ENCODE measurements at regions not wholly inside any gene's neighbourhood (a gene's known extent, or its start where the extent isn't known, plus 50 kb on each side); places are given as distances from the start of the nearest gene placed in this dataset.
A peak's percentile ranks its signal among the peaks of the same experiment; 100 is the strongest.

DNA sequence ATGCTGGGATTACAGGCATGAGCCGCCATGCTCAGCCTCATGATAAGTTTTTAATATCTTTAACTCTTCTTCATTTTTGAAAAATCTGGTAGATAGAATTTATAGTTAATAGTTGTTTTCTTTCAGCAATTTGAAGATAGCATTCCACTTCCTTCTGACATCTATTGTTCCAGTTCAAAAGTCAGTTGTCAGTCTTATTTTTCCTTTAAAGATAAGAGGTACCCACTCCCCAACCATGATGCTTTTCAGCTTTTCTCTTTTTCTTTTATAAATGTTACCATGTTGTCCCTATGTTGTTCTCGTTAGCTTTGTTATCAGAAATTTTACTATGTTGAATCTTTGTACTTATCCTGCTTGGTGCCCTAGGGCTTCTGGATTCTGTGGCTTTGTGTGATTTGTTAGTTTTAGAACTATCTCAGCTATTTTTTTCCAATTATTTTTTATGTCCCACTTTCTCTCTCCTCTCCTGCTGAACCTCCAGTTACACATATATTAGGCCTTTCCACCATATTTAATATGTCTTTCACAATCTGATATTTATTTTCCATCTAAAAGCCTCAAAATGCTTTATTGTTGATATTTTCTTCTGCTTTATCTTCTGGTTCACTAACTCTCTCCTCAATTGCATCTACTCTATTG, 181.6 kb upstream of the FOXN3 start:
- no peak for TF ChIP-seq CTCF (IDR thresholded peaks at IDR 0.05; ENCODE audit: low read depth, low read length)

GRCh38 chr14:89592961-89593360, 175.9 kb upstream of the FOXN3 start:
- no peak for TF ChIP-seq CTCF (IDR thresholded peaks at IDR 0.05; ENCODE audit: low read depth, low read length)
- no peak overlapping the region for H3K4me3 ChIP-seq (replicated peaks in 1 of 2; ENCODE audit: low read depth in 2 of 2, low read length in 2 of 2)
- no peak for DNase-seq (ENCODE audit: low read depth in 2 of 2)

More for the DNA sequence above, 181.6 kb upstream of the FOXN3 start:
- DNase-seq (ENCODE audit: low read depth in 2 of 2), result peak; percentile 21 to 24
- no peak overlapping the region for H3K4me3 ChIP-seq (replicated peaks in 1 of 2; ENCODE audit: low read depth in 2 of 2, low read length in 2 of 2)

DNA sequence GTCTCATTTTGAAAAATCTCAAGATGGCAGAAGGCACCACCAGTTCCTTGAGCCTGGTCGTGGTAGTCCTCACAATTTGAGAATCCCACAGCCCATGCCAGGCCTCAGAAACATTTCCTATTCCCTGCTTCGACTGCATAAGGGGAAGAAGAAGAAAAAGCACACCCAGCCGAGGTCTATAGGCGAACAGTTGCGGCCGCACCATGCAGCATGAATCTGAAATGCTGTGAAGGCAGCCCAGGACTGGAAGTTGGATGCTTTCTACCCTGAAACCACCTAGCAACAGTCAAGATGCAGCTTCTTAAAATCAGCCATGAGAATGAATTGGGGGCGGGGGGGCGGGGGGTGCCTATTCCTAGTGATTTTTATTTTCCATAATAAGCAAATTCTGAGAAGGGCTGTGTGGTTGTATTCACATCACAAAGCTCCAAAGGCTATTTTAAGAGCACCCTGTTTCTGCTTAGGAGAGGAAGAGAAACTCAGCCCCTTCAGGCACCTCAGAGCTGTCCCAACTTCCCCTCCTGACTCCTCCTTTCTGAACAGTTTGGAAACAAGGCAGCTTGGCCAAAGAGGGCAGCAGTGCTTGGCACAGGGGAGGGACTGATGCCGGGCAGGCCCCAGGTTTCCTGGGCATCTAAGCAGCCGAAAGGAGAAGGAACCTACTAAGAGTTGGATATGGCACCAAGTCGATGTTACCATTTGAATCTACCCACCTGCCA, 172.5 kb upstream of the FOXN3 start:
- no peak for DNase-seq (ENCODE audit: low read depth in 2 of 2)
- TF ChIP-seq CTCF (IDR thresholded peaks at IDR 0.05; ENCODE audit: low read depth, low read length), result no peak
- H3K4me3 ChIP-seq (replicated peaks in 1 of 2; ENCODE audit: low read depth in 2 of 2, low read length in 2 of 2), result no peak overlapping the region

- TF ChIP-seq CTCF (IDR thresholded peaks at IDR 0.05; ENCODE audit: low read depth, low read length), result no peak
- no peak overlapping the region for H3K4me3 ChIP-seq (replicated peaks in 1 of 2; ENCODE audit: low read depth in 2 of 2, low read length in 2 of 2)
- DNase-seq (ENCODE audit: low read depth in 2 of 2), result no peak
Observed at GRCh38 chr14:89588840-89589296, 171.8 kb upstream of the FOXN3 start.

- no peak for TF ChIP-seq CTCF (IDR thresholded peaks at IDR 0.05; ENCODE audit: low read depth, low read length)
- no peak overlapping the region for H3K4me3 ChIP-seq (replicated peaks in 1 of 2; ENCODE audit: low read depth in 2 of 2, low read length in 2 of 2)
- no peak for DNase-seq (ENCODE audit: low read depth in 2 of 2)
Observed at GRCh38 chr14:89588016-89588415, 171.0 kb upstream of the FOXN3 start.

DNA sequence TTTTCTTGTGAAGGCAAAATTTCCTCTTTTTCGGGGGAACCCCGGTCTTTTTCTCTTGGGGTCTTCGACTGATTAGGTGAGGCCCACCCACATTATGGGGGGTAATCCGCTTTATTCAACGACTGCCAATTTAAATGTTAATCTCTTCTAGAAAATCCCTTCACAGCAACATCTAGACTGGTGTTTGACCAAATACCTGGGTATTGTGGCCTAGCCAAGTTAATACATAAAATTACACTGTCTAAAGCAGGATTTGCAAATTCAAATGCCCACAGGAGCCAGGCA, 170.0 kb upstream of the FOXN3 start:
- no peak for TF ChIP-seq CTCF (IDR thresholded peaks at IDR 0.05; ENCODE audit: low read depth, low read length)
- no peak for DNase-seq (ENCODE audit: low read depth in 2 of 2)
- H3K4me3 ChIP-seq (replicated peaks in 1 of 2; ENCODE audit: low read depth in 2 of 2, low read length in 2 of 2), result no peak overlapping the region

Data from cardiac fibroblast (primary cell).